Transverse colon (tissue), 4 donors: ENCODE measurements at regions not wholly inside any gene's neighbourhood (a gene's known extent, or its start where the extent isn't known, plus 50 kb on each side); places are given as distances from the start of the nearest gene placed in this dataset.

ENCODE experiments used
- CTCF ChIP-seq, 5 experiments: fragments of 200-600 bp in 3 of 5; fragments of 450-650 bp in 2 of 5; sonication (generic) in 3 of 5; IDR thresholded peaks; 1 replicate in 2 of 5; 2 replicates in 3 of 5; pipeline ENCODE4 v1.5.1; 2016 to 2017; ENCODE audit warnings: antibody characterized with exemption in 5 of 5, inconsistent platforms in 3 of 5, mild to moderate bottlenecking in 2 of 5, moderate library complexity in 1 of 5
- EP300 ChIP-seq: sonication (generic); formaldehyde crosslinking; IDR thresholded peaks from one replicate; pipeline ENCODE4 v1.6.1; 2017; ENCODE audit warnings: antibody characterized with exemption, low read depth
- POLR2AphosphoS5 ChIP-seq, 3 donors: sonication (generic); formaldehyde crosslinking; IDR thresholded peaks; one replicate each; pipeline ENCODE4 v1.6.1; 2016; ENCODE audit warnings: antibody characterized with exemption in 3 of 3

GRCh38 chr13:39132286-39133230, 94.3 kb downstream of the NHLRC3 start:
- TF ChIP-seq CTCF (IDR thresholded peaks at IDR 0.05): no peak
- TF ChIP-seq EP300: no peak
- TF ChIP-seq POLR2AphosphoS5 (IDR thresholded peaks at IDR 0.05): no peak
